Osteocyte (in vitro differentiated cells): ENCODE measurements at regions not wholly inside any gene's neighbourhood (a gene's known extent, or its start where the extent isn't known, plus 50 kb on each side); places are given as distances from the start of the nearest gene placed in this dataset.

ENCODE experiments used
- DNase-seq: peaks from one replicate; pipeline ENCODE4 v3.0.0; 2021; ENCODE audit warnings: mixed read lengths; ENCODE audit not compliant: unreplicated experiment; ENCODE audit errors: extremely low spot score
- H3K27ac Mint-ChIP-seq: one replicate; pipeline ENCODE4 v1.8.0; 2021; ENCODE audit warnings: mild to moderate bottlenecking, mixed read lengths; ENCODE audit not compliant: unreplicated experiment
- H3K27me3 Mint-ChIP-seq: one replicate; pipeline ENCODE4 v1.8.0; 2021; ENCODE audit warnings: mixed read lengths; ENCODE audit not compliant: unreplicated experiment
- H3K36me3 Mint-ChIP-seq: one replicate; pipeline ENCODE4 v1.8.0; 2021; ENCODE audit warnings: mixed read lengths; ENCODE audit not compliant: unreplicated experiment
- H3K4me1 Mint-ChIP-seq: one replicate; pipeline ENCODE4 v1.8.0; 2021; ENCODE audit warnings: mixed read lengths; ENCODE audit not compliant: unreplicated experiment
- H3K4me3 Mint-ChIP-seq: one replicate; pipeline ENCODE4 v1.8.0; 2021; ENCODE audit warnings: mild to moderate bottlenecking, moderate library complexity, mixed read lengths; ENCODE audit not compliant: unreplicated experiment
- H3K9me3 Mint-ChIP-seq: one replicate; pipeline ENCODE4 v1.8.0; 2021; ENCODE audit warnings: mixed read lengths; ENCODE audit not compliant: unreplicated experiment
- CTCF ChIP-seq: fragments of 200-600 bp; sonication (generic); IDR thresholded peaks from 2 replicates; pipeline ENCODE4 v1.5.0; 2021; ENCODE audit warnings: antibody characterized with exemption, mild to moderate bottlenecking, moderate library complexity

GRCh38 chr3:95028688-95029087, 965.8 kb downstream of the NSUN3 start:
- H3K27ac Mint-ChIP-seq: no peak overlapping the region
- H3K27me3 Mint-ChIP-seq: peaks cover 5% of the 10 kb centered on the region
- TF ChIP-seq CTCF: no peak
- H3K9me3 Mint-ChIP-seq: peaks cover under 1% of the 10 kb centered on the region
- no peak overlapping the region for H3K4me3 Mint-ChIP-seq
- H3K4me1 Mint-ChIP-seq: no peaks in the 10 kb centered on the region
- no peaks in the 10 kb centered on the region for H3K36me3 Mint-ChIP-seq
- no peak for DNase-seq

GRCh38 chr3:95029644-95030043, 966.8 kb downstream of the NSUN3 start:
- no peak overlapping the region for H3K27ac Mint-ChIP-seq
- peaks cover 5% of the 10 kb centered on the region for H3K27me3 Mint-ChIP-seq
- no peaks in the 10 kb centered on the region for H3K9me3 Mint-ChIP-seq
- H3K36me3 Mint-ChIP-seq: no peaks in the 10 kb centered on the region
- no peak for DNase-seq
- no peak for TF ChIP-seq CTCF
- H3K4me1 Mint-ChIP-seq: no peaks in the 10 kb centered on the region
- H3K4me3 Mint-ChIP-seq: no peak overlapping the region

GRCh38 chr3:95036526-95037021, 973.7 kb downstream of the NSUN3 start:
- no peak for DNase-seq
- no peak overlapping the region for H3K4me3 Mint-ChIP-seq
- H3K36me3 Mint-ChIP-seq: no peaks in the 10 kb centered on the region
- no peaks in the 10 kb centered on the region for H3K4me1 Mint-ChIP-seq
- H3K27me3 Mint-ChIP-seq: peaks cover 2% of the 10 kb centered on the region
- no peak for TF ChIP-seq CTCF
- H3K27ac Mint-ChIP-seq: no peak overlapping the region
- no peaks in the 10 kb centered on the region for H3K9me3 Mint-ChIP-seq

GRCh38 chr3:95037097-95037496, 974.2 kb downstream of the NSUN3 start:
- Mint-ChIP-seq H3K4me3 (no peak overlapping the region), H3K27ac (no peak overlapping the region), H3K27me3 (peaks cover 2% of the 10 kb centered on the region), H3K9me3 (no peaks in the 10 kb centered on the region), H3K4me1 (no peaks in the 10 kb centered on the region), H3K36me3 (no peaks in the 10 kb centered on the region)
- DNase-seq: no peak
- no peak for TF ChIP-seq CTCF

- Mint-ChIP-seq H3K9me3 (no peaks in the 10 kb centered on the region), H3K36me3 (no peaks in the 10 kb centered on the region), H3K4me3 (no peak overlapping the region), H3K27ac (no peak overlapping the region), H3K27me3 (peaks cover 2% of the 10 kb centered on the region), H3K4me1 (no peaks in the 10 kb centered on the region)
- TF ChIP-seq CTCF: no peak
- no peak for DNase-seq
These were observed 975.1 kb downstream of the NSUN3 start for GRCh38 chr3:95037927-95038326.
